Spinal cord (tissue), 9 donors: ENCODE measurements at regions not wholly inside any gene's neighbourhood (a gene's known extent, or its start where the extent isn't known, plus 50 kb on each side); places are given as distances from the start of the nearest gene placed in this dataset.
"Not testable (repeated sequence)": the region's sequence is repeated elsewhere in the genome, so short reads cannot be mapped to it uniquely, and the experiment has no call there.

Experiments used
- DNase-seq, 6 donors: peaks; one replicate each; pipeline versions ENCODE4 v3.0.0 to v3.0.0-alpha.2; 2013 to 2015; ENCODE audit warnings: low spot score in 6 of 6, low read depth in 4 of 6
- H3K27ac ChIP-seq: one replicate; pipeline ENCODE4 v1.5.1; 2013; ENCODE audit warnings: low read depth, low read length, control low read depth
- H3K27me3 ChIP-seq: one replicate; pipeline ENCODE4 v1.6.1; 2013; ENCODE audit warnings: low read length; ENCODE audit not compliant: control insufficient read depth, insufficient read depth
- H3K36me3 ChIP-seq: one replicate; pipeline ENCODE4 v1.6.1; 2013; ENCODE audit warnings: low read length; ENCODE audit not compliant: control insufficient read depth, insufficient read depth
- H3K4me1 ChIP-seq: one replicate; pipeline ENCODE4 v1.6.1; 2013; ENCODE audit warnings: low read length; ENCODE audit not compliant: control insufficient read depth, insufficient read depth
- H3K4me3 ChIP-seq: one replicate; pipeline ENCODE4 v1.5.1; 2013; ENCODE audit warnings: low read depth, low read length, control low read depth
- H3K9me3 ChIP-seq: one replicate; pipeline ENCODE4 v1.6.1; 2013; ENCODE audit warnings: low read length; ENCODE audit not compliant: control insufficient read depth, insufficient read depth
- WGBS: methylation state at CpG from one replicate; pipeline ENCODE4 v1.1.5; 2013; ENCODE audit warnings: missing lambda C conversion rate; ENCODE audit not compliant: insufficient coverage; 5-methylcytosine and 5-hydroxymethylcytosine counted together
- donor health status: healthy.

DNA sequence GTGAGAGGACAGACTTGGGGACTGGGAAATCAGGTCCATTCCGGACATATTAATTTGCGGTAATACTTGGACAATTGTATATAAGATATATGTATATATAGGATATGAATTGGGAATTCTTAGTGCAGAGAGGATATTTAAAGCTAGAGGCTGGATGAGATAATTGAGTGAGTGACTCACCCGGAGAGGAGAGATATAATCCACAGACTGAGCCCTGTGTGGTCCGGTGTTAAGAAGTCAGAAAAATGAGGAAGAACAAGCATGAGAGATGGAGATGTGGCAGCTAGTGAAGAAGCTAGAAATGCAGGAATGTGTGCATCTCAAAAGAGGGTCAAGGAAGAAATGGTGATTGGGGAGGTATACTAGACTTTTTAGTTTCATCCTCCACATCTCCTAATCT lies 336.2 kb downstream of the SLC7A11 start:
- DNase-seq: no peak
- peaks cover 3% of the 10 kb centered on the region for H3K4me1 ChIP-seq
- H3K27ac ChIP-seq: no peak overlapping the region
- H3K4me3 ChIP-seq: no peak overlapping the region
- WGBS: 100% methylated on average over 2 of the region's 4 CpGs
- H3K36me3 ChIP-seq: no peaks in the 10 kb centered on the region
- H3K9me3 ChIP-seq: no peaks in the 10 kb centered on the region
- no peaks in the 10 kb centered on the region for H3K27me3 ChIP-seq

DNA sequence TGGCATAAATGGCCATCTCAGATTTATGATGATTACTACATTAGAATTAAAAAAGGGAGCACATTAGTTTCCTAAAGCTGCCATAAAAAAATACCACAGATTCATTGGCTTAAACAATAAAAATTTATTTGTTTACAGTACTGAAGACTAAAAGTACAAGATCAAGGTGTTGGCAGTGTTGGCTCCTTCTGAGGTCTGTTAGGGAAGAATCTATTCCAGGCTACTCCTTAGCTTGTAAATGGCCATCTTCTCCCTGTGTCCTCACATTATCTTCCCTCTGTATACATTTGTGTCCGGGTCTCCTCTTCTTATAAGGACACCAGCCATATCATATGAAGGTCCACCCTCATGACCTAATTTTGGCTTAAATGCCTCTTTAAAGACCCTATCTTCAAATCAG lies 341.0 kb downstream of the SLC7A11 start:
- Histone ChIP-seq H3K27me3 (no peaks in the 10 kb centered on the region), H3K4me1 (no peaks in the 10 kb centered on the region), H3K4me3 (no peak overlapping the region), H3K27ac (no peak overlapping the region), H3K9me3 (no peaks in the 10 kb centered on the region), H3K36me3 (no peaks in the 10 kb centered on the region)
- no peak for DNase-seq
- WGBS: 89% methylated on average over 1 of the region's 1 CpG

DNA sequence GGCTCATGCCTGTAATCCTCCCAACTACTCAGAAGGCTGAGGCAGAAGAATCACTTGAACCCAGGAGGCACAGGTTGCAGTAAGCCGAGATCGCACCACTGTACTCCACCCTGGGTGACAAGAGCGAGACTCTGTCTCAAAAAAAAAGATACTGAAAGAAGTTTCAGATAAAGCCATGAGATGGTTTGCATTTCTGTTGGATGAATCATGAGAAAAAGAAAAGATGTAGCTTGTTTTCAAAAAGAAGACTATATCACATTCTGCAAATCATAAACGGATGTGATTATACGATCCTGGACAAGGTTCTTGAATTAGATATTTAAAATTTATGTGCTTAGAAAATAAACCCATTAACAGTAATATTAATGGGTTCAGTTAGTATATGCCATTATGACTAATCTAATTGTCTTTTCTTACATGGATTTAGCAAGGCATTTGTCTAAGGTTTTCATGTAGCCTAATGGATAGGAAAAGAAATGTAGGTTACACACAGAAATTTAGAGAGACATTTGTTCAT lies 345.9 kb downstream of the SLC7A11 start:
- no CpG with 5 or more reads among the region's 5 CpGs for WGBS
- H3K9me3 ChIP-seq: no peaks in the 10 kb centered on the region
- H3K4me1 ChIP-seq: no peaks in the 10 kb centered on the region
- DNase-seq: no peak
- H3K4me3 ChIP-seq: no peak overlapping the region
- H3K36me3 ChIP-seq: no peaks in the 10 kb centered on the region
- H3K27ac ChIP-seq: no peak overlapping the region
- H3K27me3 ChIP-seq: no peaks in the 10 kb centered on the region

DNA sequence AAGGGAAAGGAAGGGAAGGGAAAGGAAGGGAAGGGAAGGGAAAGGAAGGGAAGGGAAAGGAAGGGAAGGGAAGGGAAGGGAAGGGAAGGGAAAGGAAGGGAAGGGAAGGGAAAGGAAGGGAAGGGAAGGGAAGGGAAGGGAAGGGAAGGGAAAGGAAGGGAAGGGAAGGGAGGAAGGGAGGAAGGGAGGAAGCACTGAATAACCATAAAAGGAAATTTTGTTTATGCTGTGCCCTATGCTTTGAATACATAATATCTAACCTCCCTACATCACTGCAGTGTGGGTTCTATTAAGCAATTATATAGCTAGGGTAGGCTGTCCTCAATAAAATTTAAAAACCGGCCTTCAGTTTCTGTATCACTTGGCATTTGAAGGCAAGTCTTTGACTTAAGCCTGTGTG lies 346.6 kb downstream of the SLC7A11 start:
- not testable (repeated sequence) for H3K27me3 ChIP-seq, H3K27ac ChIP-seq, H3K4me3 ChIP-seq, DNase-seq, H3K36me3 ChIP-seq, H3K4me1 ChIP-seq, H3K9me3 ChIP-seq
- WGBS: 100% methylated on average over 1 of the region's 1 CpG

GRCh38 chr4:137892134-137892533 lies 350.0 kb downstream of the SLC7A11 start:
- Histone ChIP-seq H3K27ac (no peak overlapping the region), H3K9me3 (no peaks in the 10 kb centered on the region), H3K36me3 (no peaks in the 10 kb centered on the region), H3K27me3 (no peaks in the 10 kb centered on the region), H3K4me1 (no peaks in the 10 kb centered on the region), H3K4me3 (no peak overlapping the region)
- WGBS: 87% methylated on average over 2 of the region's 3 CpGs
- DNase-seq: no peak

GRCh38 chr4:137890812-137891211 lies 351.3 kb downstream of the SLC7A11 start:
- no CpG with 5 or more reads among the region's 2 CpGs for WGBS

GRCh38 chr4:137881641-137882040 lies 349.3 kb upstream of the PCDH18 start:
- no peak for DNase-seq
- no peak overlapping the region for H3K27ac ChIP-seq
- peaks cover 3% of the 10 kb centered on the region for H3K9me3 ChIP-seq
- H3K4me1 ChIP-seq: no peaks in the 10 kb centered on the region
- no peaks in the 10 kb centered on the region for H3K27me3 ChIP-seq
- 78% methylated on average over 3 of the region's 4 CpGs for whole genome bisulfite sequencing
- H3K4me3 ChIP-seq: no peak overlapping the region
- no peaks in the 10 kb centered on the region for H3K36me3 ChIP-seq

More at GRCh38 chr4:137890812-137891211, 351.3 kb downstream of the SLC7A11 start:
- H3K4me1 ChIP-seq: no peaks in the 10 kb centered on the region
- no peak overlapping the region for H3K27ac ChIP-seq
- H3K4me3 ChIP-seq: no peak overlapping the region
- no peaks in the 10 kb centered on the region for H3K9me3 ChIP-seq
- DNase-seq: no peak
- H3K27me3 ChIP-seq: no peaks in the 10 kb centered on the region
- H3K36me3 ChIP-seq: no peaks in the 10 kb centered on the region

DNA sequence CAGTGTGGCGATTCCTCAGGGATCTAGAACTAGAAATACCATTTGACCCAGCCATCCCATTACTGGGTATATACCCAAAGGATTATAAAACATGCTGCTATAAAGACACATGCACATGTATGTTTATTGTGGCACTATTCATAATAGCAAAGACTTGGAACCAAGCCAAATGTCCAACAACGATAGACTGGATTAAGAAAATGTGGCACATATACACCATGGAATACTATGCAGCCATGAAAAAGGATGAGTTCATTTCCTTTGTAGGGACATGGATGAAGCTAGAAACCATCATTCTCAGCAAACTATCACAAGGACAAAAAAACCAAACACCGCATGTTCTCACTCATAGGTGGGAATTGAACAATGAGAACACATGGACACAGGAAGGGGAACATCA lies 335.8 kb upstream of the PCDH18 start:
- H3K27ac ChIP-seq, H3K4me3 ChIP-seq, H3K27me3 ChIP-seq, H3K36me3 ChIP-seq, H3K9me3 ChIP-seq, H3K4me1 ChIP-seq, DNase-seq: not testable (repeated sequence)
- WGBS: no CpG with 5 or more reads among the region's 3 CpGs

GRCh38 chr4:137866671-137867070 lies 334.4 kb upstream of the PCDH18 start:
- Histone ChIP-seq H3K27ac (no peak overlapping the region), H3K4me1 (no peaks in the 10 kb centered on the region)
- WGBS: 80% methylated on average over 1 of the region's 3 CpGs

GRCh38 chr4:137861682-137862081 lies 329.4 kb upstream of the PCDH18 start:
- Histone ChIP-seq H3K4me1 (no peaks in the 10 kb centered on the region), H3K9me3 (no peaks in the 10 kb centered on the region), H3K27ac (no peak overlapping the region), H3K36me3 (no peaks in the 10 kb centered on the region), H3K27me3 (no peaks in the 10 kb centered on the region), H3K4me3 (no peak overlapping the region)
- peak in 2 of 6 donors; percentile 10 to 56 for DNase-seq

More at GRCh38 chr4:137866671-137867070, 334.4 kb upstream of the PCDH18 start:
- no peak overlapping the region for H3K4me3 ChIP-seq
- no peaks in the 10 kb centered on the region for H3K9me3 ChIP-seq
- H3K36me3 ChIP-seq: no peaks in the 10 kb centered on the region
- H3K27me3 ChIP-seq: no peaks in the 10 kb centered on the region
- no peak for DNase-seq
